ENCODE measurements at regions not wholly inside any gene's neighbourhood (a gene's known extent, or its start where the extent isn't known, plus 50 kb on each side); places are given as distances from the start of the nearest gene placed in this dataset.
"Not testable (repeated sequence)": the region's sequence is repeated elsewhere in the genome, so short reads cannot be mapped to it uniquely, and the experiment has no call there.

DNA sequence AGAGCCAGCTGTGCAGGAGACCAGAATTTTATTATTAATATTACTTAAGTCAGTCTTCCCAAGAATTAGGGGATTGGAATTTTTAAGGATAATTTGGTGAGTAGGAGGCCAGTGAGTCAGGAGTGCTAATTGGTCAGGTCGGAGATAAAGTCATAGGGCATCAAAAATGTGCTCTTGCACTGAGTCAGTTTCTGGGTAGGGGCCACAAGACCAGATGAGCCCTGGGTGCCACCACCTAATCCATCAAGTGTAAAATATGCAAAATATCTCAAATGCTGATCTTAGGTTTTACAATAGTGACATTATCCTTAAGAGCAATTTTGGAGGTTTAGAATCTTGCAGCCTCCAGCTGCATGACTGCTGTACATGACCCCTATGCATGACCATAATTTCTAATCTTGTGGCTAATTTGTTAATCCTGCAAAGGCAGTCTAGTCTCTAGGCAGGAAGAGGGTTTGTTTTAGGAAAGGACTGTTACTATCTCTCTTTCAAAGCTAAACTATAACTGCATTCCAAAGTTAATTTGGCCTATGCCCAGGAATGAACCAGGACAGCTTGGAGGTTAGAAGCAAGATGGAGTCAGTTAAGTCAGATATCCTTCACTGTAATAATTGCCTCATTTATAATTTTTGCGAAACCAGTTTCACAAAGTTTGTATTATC is 215.9 kb downstream of the RNF152 start:
- no peak for DNase-seq

DNA sequence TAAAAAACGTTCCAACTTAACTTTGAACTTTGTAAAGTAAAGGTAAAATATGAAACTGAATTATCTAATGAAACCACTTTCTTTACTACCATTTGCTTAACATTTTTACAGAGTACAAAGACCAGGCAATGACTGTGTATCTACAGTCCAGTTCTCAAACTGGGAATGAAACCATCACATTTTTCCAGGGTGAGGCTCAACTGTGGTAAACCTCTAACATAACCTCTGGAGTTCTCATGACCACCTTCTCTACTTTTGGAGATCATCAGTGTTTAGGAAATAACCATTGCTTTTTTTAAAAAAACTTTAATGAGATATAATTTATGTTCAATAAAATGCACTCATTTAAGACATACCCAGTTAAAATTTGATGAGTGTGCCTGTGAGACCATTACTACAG is 223.5 kb downstream of the RNF152 start:
- DNase-seq, result no peak

DNA sequence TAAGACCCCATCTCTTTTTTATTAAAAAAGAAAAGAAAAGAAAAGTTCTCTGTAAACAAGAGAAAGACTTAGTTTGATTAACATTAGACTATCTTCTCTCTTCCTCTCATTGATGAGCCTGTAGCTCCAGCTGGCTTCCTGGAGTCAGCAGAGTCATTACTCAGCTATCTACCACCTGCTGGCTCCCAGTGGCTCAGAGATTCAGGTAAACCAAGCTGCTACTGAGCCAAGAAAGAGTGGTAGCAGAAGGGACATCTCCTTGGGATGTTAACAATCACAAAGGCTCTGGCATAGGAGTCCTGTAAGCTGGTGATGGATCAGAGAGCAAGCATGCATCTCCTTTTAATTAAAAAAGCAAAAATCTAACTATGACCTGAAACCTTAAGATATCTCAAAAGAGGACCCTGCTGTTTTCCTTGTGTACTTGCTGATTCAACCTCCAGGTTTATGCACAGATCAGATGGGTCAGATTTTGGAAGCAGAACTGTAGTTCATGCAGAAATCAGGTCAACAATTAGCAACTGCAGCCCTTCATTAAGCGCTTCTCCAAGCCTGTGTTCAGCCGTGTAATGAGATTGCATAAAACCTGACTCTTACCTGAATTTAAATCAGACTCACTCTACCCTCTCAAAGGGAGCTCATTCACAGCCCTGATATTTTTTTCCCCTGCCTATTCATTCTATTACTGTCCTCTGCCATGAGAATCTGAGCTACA is 225.8 kb downstream of the RNF152 start:
- DNase-seq, result no peak

DNA sequence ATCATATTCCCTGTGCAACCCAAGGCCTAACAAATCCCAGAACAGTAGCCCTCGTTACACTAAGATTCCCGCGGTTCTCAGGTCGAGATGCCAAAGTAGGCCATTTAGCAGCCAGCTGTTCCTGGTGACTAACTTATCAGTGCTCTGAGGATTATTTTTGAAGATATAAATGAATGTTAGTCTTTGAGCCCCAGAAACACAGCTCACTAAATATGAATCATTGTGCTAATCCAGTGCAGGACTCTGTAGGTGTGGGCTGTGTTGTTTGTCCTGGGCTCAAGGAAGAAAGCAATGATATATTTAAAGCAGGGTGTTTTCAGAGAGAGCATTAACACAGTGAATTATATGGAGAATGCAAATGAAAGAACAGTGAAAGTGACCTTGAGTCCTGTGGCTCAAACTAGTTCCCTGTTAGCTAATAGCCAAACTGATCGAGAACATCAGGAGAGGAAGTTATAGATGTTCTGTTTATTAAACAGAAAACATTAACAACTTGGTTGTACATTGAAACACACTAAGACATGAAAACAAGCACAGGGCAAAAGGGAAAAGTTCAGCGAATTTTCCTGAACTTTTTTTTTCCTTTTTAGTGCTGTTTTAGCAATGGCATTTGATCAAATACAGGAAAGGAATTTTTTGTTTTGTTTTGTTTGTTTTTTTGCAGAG is 228.3 kb downstream of the RNF152 start:
- DNase-seq, result no peak

DNA sequence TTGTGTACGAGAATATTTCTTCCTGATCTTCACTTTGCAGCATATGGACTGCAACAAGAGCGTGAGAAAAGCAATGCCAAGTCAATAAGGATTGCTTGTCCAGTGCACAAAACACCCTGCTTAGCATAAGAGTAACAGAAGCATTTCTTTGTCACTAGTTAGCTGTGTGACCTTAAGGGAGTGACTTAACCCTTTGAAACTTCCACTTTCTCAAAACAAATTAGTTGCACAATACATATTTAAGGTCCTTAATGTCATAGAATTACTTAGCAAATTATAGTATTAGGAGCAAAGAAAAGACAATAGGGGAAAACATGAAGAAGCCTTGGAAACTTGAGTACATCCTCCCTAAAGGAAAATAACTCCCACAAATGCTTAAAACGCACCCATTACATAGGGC is 230.1 kb downstream of the RNF152 start:
- no peak for DNase-seq

DNA sequence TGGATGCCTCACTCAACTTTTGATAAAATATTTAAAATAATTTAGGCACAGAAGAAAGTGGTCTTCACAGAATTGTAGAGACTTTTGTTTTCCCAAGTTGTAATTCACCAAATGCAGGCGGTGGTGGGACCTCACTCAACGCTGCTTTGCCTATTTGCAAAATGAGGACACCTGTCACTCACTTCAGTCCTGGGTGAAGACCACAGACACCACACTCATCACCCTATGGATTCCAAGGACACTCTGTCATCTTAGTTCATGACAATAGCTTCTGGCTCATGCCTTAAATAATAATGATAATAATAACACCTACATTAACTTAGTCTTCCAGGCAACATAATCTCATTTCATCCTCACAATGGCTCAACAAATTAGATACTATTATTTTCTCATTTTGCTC is 234.4 kb downstream of the RNF152 start:
- no peak for DNase-seq

DNA sequence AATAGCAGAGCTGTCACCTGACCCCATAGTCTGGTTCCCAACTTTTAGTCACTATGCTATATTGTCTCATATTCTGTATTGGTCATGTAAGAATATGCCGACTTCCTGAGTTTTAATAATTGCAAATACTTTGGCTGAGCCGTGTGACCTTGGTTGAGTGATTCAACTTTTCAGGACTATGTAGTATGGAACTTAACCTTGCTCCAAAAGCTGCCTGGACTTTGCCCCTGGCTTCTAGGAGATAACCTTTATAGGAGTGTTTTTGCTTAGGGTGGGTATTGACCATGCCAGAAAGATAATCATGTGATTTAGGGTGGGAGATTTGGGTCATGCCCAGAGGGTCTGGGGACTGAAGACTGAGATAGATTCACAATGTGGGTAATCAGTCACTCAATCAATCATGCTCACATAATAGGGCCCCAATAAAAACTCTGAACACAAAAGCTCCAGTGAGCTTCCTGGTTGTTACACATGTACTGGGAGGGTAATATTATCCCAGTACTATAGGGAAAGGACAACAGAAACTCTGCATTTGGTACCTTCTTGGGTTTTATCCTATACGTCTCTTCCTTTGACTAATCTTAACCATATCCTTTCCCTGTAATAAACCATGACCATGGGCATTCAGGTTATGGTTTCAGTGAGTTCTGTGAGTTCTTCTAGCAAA is 235.6 kb downstream of the RNF152 start:
- no peak for DNase-seq

DNA sequence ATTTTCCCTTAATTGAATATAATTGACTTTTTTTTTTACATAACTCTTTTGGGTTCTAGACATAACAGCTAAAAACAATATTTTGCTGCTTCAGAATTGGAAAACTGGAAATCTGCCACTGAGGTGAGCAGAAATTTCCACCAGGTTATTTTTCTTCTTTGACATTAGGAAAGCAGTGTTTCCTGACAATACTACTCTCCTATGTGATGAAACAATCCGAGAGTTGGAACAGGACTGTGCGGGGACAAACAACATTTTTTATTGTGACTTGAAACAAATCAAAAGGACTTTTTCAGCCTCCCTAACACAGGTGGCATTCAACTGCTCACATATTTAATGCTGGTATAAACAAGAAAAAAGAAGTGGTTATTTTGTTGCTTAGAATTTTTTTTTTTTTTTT is 237.2 kb downstream of the RNF152 start:
- DNase-seq, result no peak

DNA sequence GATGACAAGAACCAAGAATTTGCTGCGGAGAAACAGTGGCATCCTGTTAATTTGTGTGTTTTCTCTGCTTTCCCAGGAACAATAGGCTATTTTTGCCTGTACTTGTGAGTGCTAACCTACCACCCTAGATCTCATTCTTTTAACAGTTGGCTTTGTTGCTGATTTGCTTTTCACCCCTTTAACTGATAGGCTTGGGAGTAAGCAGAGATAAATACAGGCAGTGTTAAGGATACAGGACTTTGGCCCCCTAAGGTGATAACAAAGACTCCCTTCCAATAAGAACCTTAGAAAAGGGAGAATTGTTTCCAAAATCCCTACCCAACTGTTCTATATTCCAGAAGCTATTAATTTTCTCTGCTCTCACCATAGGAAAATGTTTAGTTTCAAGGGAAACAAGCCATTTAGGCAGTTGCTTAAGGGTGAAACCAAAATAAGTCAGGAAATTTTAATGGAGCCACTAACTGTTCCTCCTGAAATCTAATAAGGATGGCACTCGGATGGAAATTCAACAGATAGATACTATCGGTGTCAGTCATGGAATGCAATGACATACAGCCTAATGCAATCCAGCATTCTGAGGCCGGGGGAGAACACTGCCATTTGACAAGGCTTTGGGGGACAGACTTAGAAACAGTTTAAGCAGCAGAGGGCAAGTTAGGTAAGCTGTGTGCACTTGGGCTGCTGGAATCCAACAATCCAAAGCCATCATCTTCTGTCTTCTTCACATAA is 238.8 kb downstream of the RNF152 start:
- no peak for DNase-seq

DNA sequence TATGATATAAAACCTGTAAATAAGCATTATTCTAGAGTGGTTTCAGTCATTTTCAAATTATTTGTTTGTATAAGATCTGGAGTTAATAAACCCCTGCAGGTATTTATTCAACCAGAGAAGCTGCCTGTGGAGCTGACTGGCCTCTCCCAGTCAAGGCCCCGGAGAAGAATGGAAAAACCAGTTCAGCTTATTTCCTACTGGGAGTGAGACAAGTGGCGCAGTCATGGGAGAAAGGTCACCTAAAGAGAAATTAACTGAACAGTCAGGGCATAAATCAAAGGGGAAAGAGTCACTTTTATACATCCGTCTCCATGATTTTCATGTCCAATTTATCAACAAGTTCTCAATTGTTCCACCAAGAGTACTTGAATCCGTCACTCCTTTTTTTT is 240.9 kb downstream of the RNF152 start:
- no peak for DNase-seq

DNA sequence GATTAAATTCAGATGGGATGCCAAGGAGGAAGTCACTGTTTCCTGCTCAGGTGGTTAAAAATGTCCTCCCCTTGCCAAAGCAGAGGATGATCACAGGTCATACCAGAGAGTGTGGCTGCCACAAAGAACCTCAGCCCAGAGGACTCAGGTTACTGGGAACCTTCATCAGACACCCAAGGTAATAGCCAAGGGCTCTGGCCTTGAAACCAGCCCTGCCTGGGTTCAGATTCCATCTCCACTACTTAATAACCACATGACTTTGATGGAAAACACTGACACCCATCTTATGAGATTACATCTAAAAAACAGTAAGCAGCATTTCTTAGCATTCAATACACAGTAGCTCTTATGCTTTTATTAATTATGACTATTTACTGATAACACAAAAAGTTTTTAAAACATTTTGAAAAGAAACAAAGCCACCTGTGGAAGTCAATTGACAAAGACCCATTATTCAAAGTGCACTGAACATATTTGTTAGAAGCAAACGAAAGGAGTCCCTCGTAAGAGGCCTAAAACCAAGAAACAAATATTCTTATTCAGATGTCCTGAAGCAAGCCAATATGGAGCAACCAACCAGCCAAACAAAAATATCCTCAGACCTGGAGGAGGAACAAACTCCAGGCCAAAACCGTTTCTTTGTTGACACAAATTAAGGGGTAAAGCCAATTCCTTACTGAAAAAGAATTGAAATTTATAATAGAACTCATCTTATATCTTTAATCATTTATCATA is 241.5 kb downstream of the RNF152 start:
- no peak for DNase-seq

DNA sequence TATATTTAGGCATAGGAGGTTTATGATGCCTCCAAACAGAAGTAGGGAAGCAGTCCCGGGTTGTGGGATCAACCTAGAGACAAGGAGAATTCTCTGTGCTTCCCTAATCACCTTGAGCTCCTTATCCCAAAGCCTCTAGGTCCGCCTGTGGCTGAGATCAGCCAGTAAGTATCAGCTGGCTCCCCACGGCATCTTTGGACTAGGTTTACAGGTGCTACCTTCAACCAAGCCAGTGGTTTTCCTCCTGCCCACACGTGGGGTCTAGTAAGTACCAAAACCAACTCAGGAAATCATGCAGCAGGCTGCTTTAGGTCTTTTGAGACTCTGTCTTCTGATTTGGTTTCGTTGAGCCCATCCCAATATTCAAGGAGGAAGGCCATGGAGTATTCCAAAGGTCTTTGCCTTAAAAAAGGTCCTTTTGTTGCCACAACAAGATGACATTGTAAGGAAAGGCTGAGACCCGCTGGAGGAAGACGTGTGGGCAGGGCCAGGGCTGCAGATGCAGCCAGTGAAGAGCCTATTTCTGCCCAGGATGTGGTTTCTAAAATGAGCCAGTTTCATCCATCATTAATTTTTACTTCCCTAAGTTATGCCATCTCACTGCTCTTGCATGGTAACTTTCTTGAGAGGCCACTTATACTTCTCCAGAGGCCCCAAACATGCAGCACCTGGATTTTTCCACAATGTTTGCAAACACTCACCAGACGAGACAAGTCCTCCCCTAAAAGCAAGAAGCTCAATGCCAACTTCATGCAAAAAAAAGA is 248.7 kb downstream of the RNF152 start:
- DNase-seq, result no peak

DNA sequence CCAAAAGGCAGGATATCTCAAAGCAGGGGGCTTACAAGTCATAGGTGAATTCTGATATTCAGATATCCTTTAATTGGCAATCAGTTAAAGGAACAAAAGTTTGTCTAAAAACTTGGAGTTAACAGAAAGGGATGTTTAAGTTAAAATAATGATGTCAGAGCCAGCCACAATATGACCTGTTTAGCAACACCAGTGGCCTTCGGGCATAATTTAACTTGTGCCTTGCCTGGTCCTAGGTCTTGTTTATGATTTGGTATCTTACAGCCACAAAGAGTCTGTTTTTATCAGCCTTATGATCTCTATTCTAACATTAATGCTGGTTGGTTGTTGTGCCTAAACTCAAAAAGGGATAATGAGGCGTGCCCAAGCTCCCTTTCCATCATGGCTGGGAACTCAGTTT is 252.9 kb downstream of the RNF152 start:
- DNase-seq, result no peak

DNA sequence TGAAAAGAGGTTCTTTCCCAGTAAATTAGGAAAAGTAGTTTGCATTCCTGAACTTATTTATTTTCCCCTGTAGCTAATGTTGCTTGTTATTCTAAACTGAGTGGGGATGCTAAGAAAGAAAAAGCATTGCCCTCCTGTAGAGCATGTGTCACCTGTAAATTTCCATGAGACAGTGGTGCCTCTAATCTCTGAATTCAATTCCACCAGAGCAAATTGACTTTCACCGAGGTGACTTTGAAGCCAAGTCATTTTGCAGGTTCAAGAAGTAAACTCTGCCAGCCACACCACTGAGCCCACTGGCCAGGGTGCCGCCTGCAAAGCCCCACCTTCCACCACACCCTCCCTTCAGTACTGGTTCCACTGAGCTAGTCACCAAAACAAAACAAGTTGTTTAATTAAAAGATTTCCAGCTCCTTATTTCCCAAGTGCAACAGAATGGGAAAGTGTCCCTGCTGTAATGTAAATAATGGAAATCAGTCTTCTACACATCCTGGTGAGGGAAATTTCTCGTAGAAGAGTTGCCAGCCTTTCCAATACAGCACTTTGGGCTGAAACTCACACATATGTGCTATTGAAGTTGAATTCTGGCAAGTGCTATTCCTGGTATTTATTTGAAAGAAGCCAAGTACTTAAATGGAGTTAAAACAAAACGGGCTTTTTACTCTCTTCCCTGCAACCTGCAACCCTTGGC is 254.8 kb downstream of the RNF152 start:
- DNase-seq, result no peak

DNA sequence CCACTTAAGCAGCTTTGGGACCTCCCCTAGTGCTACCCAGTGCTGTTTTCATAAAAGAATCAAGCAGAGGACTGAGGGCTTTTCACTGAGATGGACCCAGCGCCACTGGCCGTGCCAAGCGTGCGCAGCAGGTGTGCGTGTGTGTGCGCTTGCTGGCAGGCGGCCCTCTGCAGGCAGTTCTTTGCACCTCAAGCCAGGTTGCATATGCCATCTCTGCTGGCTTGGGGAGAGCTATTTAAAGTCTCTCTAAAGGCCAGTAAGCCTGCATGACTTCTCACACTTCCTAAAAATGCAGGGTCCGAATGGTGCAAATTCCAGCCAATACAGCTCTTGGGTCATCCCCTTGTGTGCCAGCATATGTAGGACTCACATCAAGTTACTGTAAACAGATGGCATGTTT is 255.5 kb downstream of the RNF152 start:
- DNase-seq, result no peak

DNA sequence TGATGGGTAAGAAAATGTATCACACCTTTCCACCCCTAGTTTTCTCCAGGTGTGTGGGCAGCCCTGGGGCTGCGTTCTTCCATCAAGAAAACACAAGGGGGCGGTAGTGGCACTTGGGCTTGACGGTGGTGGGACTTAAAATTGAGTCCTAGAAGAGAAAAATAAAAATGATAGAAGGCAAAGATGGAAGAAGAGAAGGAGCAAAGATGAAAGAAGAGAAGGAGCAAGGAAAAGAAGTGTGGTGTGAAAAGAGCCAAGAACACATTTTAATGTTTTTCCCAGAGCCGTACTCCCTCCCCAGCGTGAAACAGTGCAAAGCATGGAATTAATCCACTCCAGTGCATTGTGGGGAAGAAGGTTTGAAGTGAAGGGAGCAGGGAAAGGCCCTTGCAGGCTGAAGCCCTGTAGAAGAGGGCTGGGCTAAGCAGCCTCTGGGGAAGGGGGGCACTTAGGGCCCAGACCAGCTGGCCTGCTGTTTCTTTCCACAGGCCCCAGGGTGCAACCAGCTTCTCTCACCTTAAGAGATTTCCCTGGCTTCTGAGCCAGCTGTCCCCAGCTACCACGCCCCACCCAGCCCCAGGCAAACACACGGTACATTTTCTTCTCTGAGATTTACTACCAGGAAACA is 256.8 kb downstream of the RNF152 start:
- peak; percentile 56 for DNase-seq

DNA sequence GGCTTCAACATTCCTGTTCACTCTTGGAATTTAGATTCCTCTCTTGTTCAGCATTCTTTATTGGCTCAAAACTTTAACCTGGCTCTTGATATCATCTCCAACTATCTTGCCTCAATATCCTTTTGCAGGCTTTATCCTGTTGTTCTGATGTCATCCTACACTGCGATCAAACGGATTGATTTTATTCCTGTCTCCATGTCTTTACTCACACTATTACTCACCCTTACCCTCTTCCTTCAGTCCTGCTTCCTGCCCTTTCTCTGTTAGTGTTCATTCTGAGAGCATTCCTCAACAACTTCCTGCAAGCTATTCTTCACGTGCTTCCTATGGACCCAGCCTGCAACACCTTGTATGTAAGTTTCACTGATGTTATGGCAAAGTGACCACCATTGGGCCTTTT is 264.7 kb downstream of the RNF152 start:
- no peak for DNase-seq

DNA sequence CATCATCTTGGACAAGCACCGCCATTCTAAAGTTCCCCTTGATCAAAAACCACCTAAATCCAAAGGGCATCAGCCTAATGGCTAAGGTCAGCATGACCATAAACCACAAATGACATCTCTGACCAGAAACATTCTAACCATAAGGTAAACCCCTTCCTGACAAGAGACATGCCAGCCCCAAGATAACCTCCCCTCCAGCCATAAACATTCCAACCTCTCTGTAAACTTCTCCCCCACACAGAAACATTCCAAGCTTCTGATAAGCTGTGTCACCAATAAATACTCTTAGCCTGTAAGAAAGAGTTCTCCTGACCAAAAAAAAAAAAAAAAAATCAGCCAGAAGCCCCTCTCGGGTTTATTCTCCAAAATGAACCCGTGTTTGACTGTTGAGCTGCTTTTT is 268.2 kb downstream of the RNF152 start:
- not testable (repeated sequence) for DNase-seq

DNA sequence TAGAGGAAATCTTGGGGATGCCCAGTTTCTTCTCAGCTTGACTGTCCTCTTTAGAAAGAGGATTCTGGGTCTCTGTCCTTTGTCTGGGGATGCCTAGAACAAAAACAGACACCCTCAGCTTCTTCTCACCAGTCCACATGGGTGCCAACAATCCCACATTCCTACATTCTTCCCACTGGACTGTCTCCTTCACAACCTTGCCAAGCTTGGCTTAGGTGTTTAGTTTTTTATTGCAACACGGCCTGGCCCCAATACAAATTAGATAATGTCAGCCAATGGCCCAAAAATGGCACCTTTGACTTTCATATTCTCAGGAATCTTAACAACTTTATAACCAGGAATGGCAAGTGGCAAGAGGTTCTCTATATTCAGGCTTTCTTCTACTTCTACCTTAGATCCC is 273.0 kb downstream of the RNF152 start:
- DNase-seq, result no peak

DNA sequence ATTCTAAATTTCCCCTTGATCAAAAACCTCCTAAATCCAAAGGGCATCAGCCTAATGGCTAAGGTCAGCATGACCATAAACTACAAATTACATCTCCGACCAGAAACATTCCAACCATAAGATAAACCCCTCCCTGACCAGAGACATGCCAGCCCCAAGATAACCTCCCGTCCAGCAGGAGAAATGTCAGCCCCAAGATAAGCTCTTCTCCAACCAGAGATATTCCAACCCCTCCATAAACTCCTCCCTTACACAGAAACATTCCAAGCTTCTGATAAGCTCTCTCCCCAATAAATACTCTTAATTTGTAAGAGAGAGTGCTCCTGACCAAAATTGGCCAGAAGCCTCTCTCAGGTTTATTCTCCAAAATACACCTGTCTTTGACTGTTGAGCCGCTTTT is 274.0 kb downstream of the RNF152 start:
- no peak for DNase-seq

All from activated CD4-positive, alpha-beta T cell treated with anti-CD3 and anti-CD28 coated beads for 48 hours (primary cell).